A549 (cell line): ENCODE measurements at regions not wholly inside any gene's neighbourhood (a gene's known extent, or its start where the extent isn't known, plus 50 kb on each side); places are given as distances from the start of the nearest gene placed in this dataset.

Experiments used
- ATAC-seq, 2 experiments: fragments of 200-7000 bp in 1 of 2; fragments of >200 bp in 1 of 2; cut with Nextera tagmentation in 1 of 2; cut with Tn5 transposase in 1 of 2; 3 replicates each; pipeline versions ENCODE4 v1.8.0 to v1.9.1; 2018 to 2020; ENCODE audit warnings: mild to moderate bottlenecking in 1 of 2, moderate library complexity in 1 of 2
- CTCF ChIA-PET: fragments of 300-600 bp; sonication (Branson Sonifier 250); formaldehyde crosslinking; extraction: SDS; loops from one replicate; lab custom pipeline; 2021; ENCODE audit warnings: antibody characterized with exemption, inconsistent platforms; lab: Yijun Ruan, JAX
- POLR2A ChIA-PET: fragments of 350-600 bp; formaldehyde crosslinking; extraction: SDS; loops from one replicate; lab custom pipeline; 2021; ENCODE audit warnings: antibody characterized with exemption, inconsistent platforms; lab: Yijun Ruan, JAX
- DNase-seq, 2 experiments: peaks; one replicate each; pipeline versions ENCODE4 v3.0.0 to v3.0.0-alpha.2; 2011 to 2016; ENCODE audit warnings: low read depth in 1 of 2, low spot score in 1 of 2
- FAIRE-seq: peaks from 2 replicates; lab custom pipeline; 2011; peaks lifted over from hg19 to GRCh38; lab: Jason Lieb, UNC
- H3K27ac ChIP-seq, 2 experiments: fragments of >200 bp; sonication (Bioruptor Twin); formaldehyde crosslinking; 3 replicates each; pipeline ENCODE4 v1.5.1; 2016 to 2017
- H3K4me1 ChIP-seq: fragments of >200 bp; sonication (Bioruptor Twin); formaldehyde crosslinking; 3 replicates; pipeline ENCODE4 v1.6.1; 2016
- H3K4me2 ChIP-seq: fragments of >200 bp; sonication (Bioruptor Twin); formaldehyde crosslinking; 3 replicates; pipeline ENCODE4 v1.6.1; 2016
- H3K4me3 ChIP-seq: fragments of >200 bp; sonication (Bioruptor Twin); formaldehyde crosslinking; 3 replicates; pipeline ENCODE4 v1.5.1; 2016
- H3K9me3 ChIP-seq: fragments of >200 bp; sonication (Bioruptor Twin); formaldehyde crosslinking; 3 replicates; pipeline ENCODE4 v1.6.1; 2016
- BHLHE40 ChIP-seq: IDR thresholded peaks from 2 replicates; pipeline ENCODE4 v1.6.1; 2012; ENCODE audit warnings: low read depth, low read length, inconsistent platforms
- CHD4 ChIP-seq: fragments of 200-600 bp; sonication (generic); IDR thresholded peaks from 2 replicates; pipeline ENCODE4 v1.6.1; 2016; ENCODE audit warnings: antibody characterized with exemption, mild to moderate bottlenecking, borderline replicate concordance
- EHF ChIP-seq: fragments of 250-450 bp; sonication (Bioruptor Pico); IDR thresholded peaks from 2 replicates; pipeline ENCODE4 v1.5.0; 2020; ENCODE audit warnings: mild to moderate bottlenecking
- EP300 ChIP-seq, 2 experiments: fragments of >200 bp; sonication (Bioruptor Twin); formaldehyde crosslinking; IDR thresholded peaks; 2 replicates in 1 of 2; 3 replicates in 1 of 2; pipeline ENCODE4 v1.6.1; 2016 to 2017
- ESRRA ChIP-seq: fragments of 150-350 bp; IDR thresholded peaks from 2 replicates; pipeline ENCODE4 v1.6.1; 2014; ENCODE audit warnings: mild to moderate bottlenecking, low read length, borderline replicate concordance
- FOSL2 ChIP-seq, 2 experiments: fragments of 450-650 bp in 1 of 2; fragments of >200 bp in 1 of 2; sonication (Bioruptor Twin) in 1 of 2; formaldehyde crosslinking; IDR thresholded peaks; 2 replicates each; pipeline versions ENCODE4 v1.5.0 to v1.6.1; 2016 to 2020; ENCODE audit warnings: mild to moderate bottlenecking in 1 of 2, moderate library complexity in 1 of 2
- FOXS1 ChIP-seq: fragments of 250-450 bp; sonication (Bioruptor Pico); IDR thresholded peaks from 2 replicates; pipeline ENCODE4 v1.5.0; 2020; ENCODE audit warnings: mild to moderate bottlenecking, moderate library complexity
- HDAC2 ChIP-seq: fragments of 200-600 bp; sonication (generic); IDR thresholded peaks from 2 replicates; pipeline ENCODE4 v1.6.1; 2016
- HOXB13 ChIP-seq: fragments of 250-450 bp; sonication (Bioruptor Pico); IDR thresholded peaks from 2 replicates; pipeline ENCODE4 v1.5.0; 2020; ENCODE audit warnings: low read depth, mild to moderate bottlenecking, moderate library complexity
- JUN ChIP-seq, 2 experiments: fragments of >200 bp; sonication (Bioruptor Twin); formaldehyde crosslinking; IDR thresholded peaks; 2 replicates in 1 of 2; 3 replicates in 1 of 2; pipeline ENCODE4 v1.6.1; 2016 to 2017
- KDM5A ChIP-seq: fragments of 200-600 bp; sonication (generic); IDR thresholded peaks from 2 replicates; pipeline ENCODE4 v1.6.1; 2016; ENCODE audit warnings: antibody characterized with exemption, mild to moderate bottlenecking
- MYC ChIP-seq: IDR thresholded peaks from 2 replicates; pipeline ENCODE4 v1.6.1; 2012; ENCODE audit warnings: mild to moderate bottlenecking, inconsistent platforms, low read length, improper control_type of control experiment, borderline replicate concordance
- RCOR1 ChIP-seq: fragments of 150-350 bp; IDR thresholded peaks from 2 replicates; pipeline ENCODE4 v1.6.1; 2014; ENCODE audit warnings: antibody characterized with exemption, low read length, low read depth
- RFX5 ChIP-seq: fragments of 450-650 bp; IDR thresholded peaks from 2 replicates; pipeline ENCODE4 v1.7.1; 2014; ENCODE audit warnings: antibody characterized with exemption, mild to moderate bottlenecking, moderate library complexity
- RNF2 ChIP-seq: fragments of 200-600 bp; sonication (generic); IDR thresholded peaks from 2 replicates; pipeline ENCODE4 v1.6.1; 2016; ENCODE audit warnings: low read depth, mild to moderate bottlenecking, antibody characterized with exemption, moderate library complexity, borderline replicate concordance
- TFCP2L1 ChIP-seq: fragments of 250-450 bp; sonication (Bioruptor Pico); IDR thresholded peaks from 2 replicates; pipeline ENCODE4 v1.5.0; 2021; ENCODE audit warnings: mild to moderate bottlenecking
- ZFP36 ChIP-seq: fragments of 450-650 bp; IDR thresholded peaks from 2 replicates; pipeline ENCODE4 v1.6.1; 2014; ENCODE audit warnings: borderline replicate concordance; ENCODE audit not compliant: partially characterized antibody
- ZNF302 ChIP-seq: fragments of 250-450 bp; sonication (Bioruptor Pico); IDR thresholded peaks from 2 replicates; pipeline ENCODE4 v1.9.0; 2021; ENCODE audit warnings: inconsistent platforms, mild to moderate bottlenecking, moderate library complexity
- WGBS: methylation state at CpG from one replicate; pipeline ENCODE4 v1.1.6; 2017; ENCODE audit errors: missing lambda C conversion rate; 5-methylcytosine and 5-hydroxymethylcytosine counted together
- TF ChIP-seq, protein P1 (sequence below): fragments of >200 bp; sonication (Bioruptor Twin); formaldehyde crosslinking; IDR thresholded peaks from 3 replicates; pipeline ENCODE4 v1.5.1; 2016
- TF ChIP-seq, protein P2 (sequence below): fragments of 150-350 bp; IDR thresholded peaks from 2 replicates; pipeline ENCODE4 v1.6.1; 2014; ENCODE audit warnings: low read depth, mild to moderate bottlenecking, low read length
- TF ChIP-seq, protein P3 (sequence below): fragments of >200 bp; sonication (Bioruptor Twin); formaldehyde crosslinking; IDR thresholded peaks from 2 replicates; pipeline ENCODE4 v1.6.1; 2016
- TF ChIP-seq, protein P4 (sequence below): IDR thresholded peaks from 2 replicates; pipeline ENCODE4 v1.6.1; 2012; ENCODE audit warnings: low read depth, borderline replicate concordance
- TF ChIP-seq, protein P5 (sequence below): fragments of 250-450 bp; sonication (Bioruptor Pico); IDR thresholded peaks from 2 replicates; pipeline ENCODE4 v1.5.0; 2020; ENCODE audit warnings: low read depth, mild to moderate bottlenecking, moderate library complexity

DNA sequence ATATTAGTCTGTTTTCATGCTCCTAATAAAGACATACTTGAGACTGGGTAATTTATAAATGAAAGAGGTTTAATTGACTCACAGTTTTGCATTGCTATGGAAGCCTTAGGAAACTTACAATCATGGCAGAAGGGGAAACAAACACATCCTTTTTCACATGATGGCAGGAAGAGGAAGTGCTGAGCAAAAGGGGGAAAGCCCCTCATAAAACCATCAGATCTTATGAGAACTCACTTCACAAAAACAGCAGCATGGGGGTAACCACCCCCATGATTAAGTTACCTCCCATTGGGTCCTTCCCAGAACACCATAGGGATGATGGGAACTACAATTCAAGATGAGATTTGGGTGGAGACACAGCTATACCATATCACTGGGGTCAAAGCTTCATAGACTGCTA, 254.2 kb downstream of the ERMARD start:
- ATAC-seq (no peak), FAIRE-seq (no peak), DNase-seq (no peak)
- no peaks in the 10 kb centered on the region for H3K4me1 ChIP-seq
- POLR2A ChIA-PET, result no interaction called here
- no peaks in the 10 kb centered on the region for H3K9me3 ChIP-seq
- no peak overlapping the region for H3K4me3 ChIP-seq
- CTCF ChIA-PET, result no interaction called here
- TF ChIP-seq EP300 (IDR thresholded peaks at IDR 0.05), result no peak
- no peak for TF ChIP-seq JUN (IDR thresholded peaks at IDR 0.05)
- TF ChIP-seq EHF (CRISPR knock-in tag), result no peak
- no peak for TF ChIP-seq ZFP36
- TF ChIP-seq, protein P1, sequence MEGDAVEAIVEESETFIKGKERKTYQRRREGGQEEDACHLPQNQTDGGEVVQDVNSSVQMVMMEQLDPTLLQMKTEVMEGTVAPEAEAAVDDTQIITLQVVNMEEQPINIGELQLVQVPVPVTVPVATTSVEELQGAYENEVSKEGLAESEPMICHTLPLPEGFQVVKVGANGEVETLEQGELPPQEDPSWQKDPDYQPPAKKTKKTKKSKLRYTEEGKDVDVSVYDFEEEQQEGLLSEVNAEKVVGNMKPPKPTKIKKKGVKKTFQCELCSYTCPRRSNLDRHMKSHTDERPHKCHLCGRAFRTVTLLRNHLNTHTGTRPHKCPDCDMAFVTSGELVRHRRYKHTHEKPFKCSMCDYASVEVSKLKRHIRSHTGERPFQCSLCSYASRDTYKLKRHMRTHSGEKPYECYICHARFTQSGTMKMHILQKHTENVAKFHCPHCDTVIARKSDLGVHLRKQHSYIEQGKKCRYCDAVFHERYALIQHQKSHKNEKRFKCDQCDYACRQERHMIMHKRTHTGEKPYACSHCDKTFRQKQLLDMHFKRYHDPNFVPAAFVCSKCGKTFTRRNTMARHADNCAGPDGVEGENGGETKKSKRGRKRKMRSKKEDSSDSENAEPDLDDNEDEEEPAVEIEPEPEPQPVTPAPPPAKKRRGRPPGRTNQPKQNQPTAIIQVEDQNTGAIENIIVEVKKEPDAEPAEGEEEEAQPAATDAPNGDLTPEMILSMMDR, result no peak
- no peak for TF ChIP-seq CHD4
- TF ChIP-seq TFCP2L1 (CRISPR knock-in tag), result no peak
- TF ChIP-seq, protein P2, sequence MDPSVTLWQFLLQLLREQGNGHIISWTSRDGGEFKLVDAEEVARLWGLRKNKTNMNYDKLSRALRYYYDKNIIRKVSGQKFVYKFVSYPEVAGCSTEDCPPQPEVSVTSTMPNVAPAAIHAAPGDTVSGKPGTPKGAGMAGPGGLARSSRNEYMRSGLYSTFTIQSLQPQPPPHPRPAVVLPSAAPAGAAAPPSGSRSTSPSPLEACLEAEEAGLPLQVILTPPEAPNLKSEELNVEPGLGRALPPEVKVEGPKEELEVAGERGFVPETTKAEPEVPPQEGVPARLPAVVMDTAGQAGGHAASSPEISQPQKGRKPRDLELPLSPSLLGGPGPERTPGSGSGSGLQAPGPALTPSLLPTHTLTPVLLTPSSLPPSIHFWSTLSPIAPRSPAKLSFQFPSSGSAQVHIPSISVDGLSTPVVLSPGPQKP, result no peak
- TF ChIP-seq, protein P3, sequence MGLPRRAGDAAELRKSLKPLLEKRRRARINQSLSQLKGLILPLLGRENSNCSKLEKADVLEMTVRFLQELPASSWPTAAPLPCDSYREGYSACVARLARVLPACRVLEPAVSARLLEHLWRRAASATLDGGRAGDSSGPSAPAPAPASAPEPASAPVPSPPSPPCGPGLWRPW, result no peak
- TF ChIP-seq FOXS1 (CRISPR knock-in tag), result no peak
- no peak overlapping the region for H3K4me2 ChIP-seq
- no peak overlapping the region for H3K27ac ChIP-seq

DNA sequence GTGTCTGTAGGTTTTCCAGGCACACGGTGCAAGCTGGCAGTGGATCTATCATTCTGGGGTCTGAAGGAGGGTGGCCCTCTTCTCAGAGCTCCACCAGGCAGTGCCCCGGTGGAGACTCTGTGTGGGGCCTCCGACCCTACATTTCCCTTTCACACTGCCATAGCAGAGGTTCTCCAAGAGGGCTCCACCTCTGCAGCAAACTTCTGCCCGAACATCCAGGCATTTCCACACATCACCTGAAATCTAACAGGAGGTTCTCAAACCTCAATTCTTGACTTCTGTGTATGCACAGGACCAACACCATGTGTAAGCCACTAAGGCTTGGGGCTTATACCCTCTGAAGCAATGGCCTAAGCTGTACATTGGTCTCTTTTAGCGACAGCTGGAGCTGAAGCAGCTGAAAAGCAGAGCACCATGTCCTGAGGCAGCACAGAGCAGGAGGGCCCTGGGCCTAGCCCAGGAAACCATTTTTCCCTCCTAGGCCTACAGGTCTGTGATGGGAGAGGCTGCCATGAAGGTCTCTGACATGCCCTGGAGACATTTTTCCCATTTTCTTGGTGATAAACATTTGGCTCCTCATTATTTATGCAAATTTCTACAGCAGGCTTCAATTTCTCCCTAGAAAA, 253.3 kb downstream of the ERMARD start:
- H3K9me3 ChIP-seq, result no peaks in the 10 kb centered on the region
- H3K27ac ChIP-seq, result no peak overlapping the region
- H3K4me1 ChIP-seq, result no peaks in the 10 kb centered on the region
- H3K4me3 ChIP-seq, result no peak overlapping the region
- ChIA-PET CTCF (interaction anchor here (1.2 kb wide), 1 partner anchor 8 kb away, joined by 4 read pairs; no protein-coding TSS in a partner anchor), POLR2A (no interaction called here)
- H3K4me2 ChIP-seq, result no peak overlapping the region
- TF ChIP-seq ZNF302 (CRISPR knock-in tag), result no peak
- TF ChIP-seq FOSL2 (IDR thresholded peaks at IDR 0.05), result no peak
- TF ChIP-seq FOSL2 (CRISPR knock-in tag; IDR thresholded peaks at IDR 0.05), result no peak
- TF ChIP-seq, protein P4, sequence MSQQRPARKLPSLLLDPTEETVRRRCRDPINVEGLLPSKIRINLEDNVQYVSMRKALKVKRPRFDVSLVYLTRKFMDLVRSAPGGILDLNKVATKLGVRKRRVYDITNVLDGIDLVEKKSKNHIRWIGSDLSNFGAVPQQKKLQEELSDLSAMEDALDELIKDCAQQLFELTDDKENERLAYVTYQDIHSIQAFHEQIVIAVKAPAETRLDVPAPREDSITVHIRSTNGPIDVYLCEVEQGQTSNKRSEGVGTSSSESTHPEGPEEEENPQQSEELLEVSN, result no peak
- TF ChIP-seq, protein P5, sequence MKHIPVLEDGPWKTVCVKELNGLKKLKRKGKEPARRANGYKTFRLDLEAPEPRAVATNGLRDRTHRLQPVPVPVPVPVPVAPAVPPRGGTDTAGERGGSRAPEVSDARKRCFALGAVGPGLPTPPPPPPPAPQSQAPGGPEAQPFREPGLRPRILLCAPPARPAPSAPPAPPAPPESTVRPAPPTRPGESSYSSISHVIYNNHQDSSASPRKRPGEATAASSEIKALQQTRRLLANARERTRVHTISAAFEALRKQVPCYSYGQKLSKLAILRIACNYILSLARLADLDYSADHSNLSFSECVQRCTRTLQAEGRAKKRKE (CRISPR knock-in tag), result no peak
- TF ChIP-seq HOXB13, result no peak
- TF ChIP-seq EHF (CRISPR knock-in tag), result no peak
- TF ChIP-seq RNF2, result no peak
- TF ChIP-seq KDM5A, result no peak
- no peak for TF ChIP-seq FOXS1 (CRISPR knock-in tag)
- no peak for TF ChIP-seq HDAC2
- TF ChIP-seq BHLHE40, result no peak
- TF ChIP-seq, protein P3, result no peak
- TF ChIP-seq RFX5, result no peak
- no peak for TF ChIP-seq RCOR1
- no peak for TF ChIP-seq MYC
- TF ChIP-seq, protein P1, result no peak
- no peak for TF ChIP-seq ESRRA
- no peak for DNase-seq
- ATAC-seq, result no peak
- FAIRE-seq, result no peak
- 3% methylated on average over 4 of the region's 5 CpGs for WGBS
